Sigmoid colon (tissue), 4 donors: ENCODE measurements at regions not wholly inside any gene's neighbourhood (a gene's known extent, or its start where the extent isn't known, plus 50 kb on each side); places are given as distances from the start of the nearest gene placed in this dataset.

ENCODE experiments used
- CTCF ChIP-seq, 4 experiments: fragments of 450-650 bp in 3 of 4; fragments of 200-600 bp in 1 of 4; IDR thresholded peaks; one replicate each; pipeline ENCODE4 v1.5.1; 2016 to 2019; ENCODE audit warnings: antibody characterized with exemption in 4 of 4, mild to moderate bottlenecking in 3 of 4, moderate library complexity in 2 of 4
- EP300 ChIP-seq, 4 donors: sonication (generic); formaldehyde crosslinking; IDR thresholded peaks; one replicate each; pipeline ENCODE4 v1.6.1; 2017; ENCODE audit warnings: antibody characterized with exemption in 4 of 4

- TF ChIP-seq EP300 (IDR thresholded peaks at IDR 0.05), result no peak
- TF ChIP-seq CTCF (IDR thresholded peaks at IDR 0.05), result no peak
These were observed 437.0 kb upstream of the MEIS1 start for GRCh38 chr2:65997961-65998360.
